SH-SY5Y (cell line): ENCODE measurements at regions not wholly inside any gene's neighbourhood (a gene's known extent, or its start where the extent isn't known, plus 50 kb on each side); places are given as distances from the start of the nearest gene placed in this dataset.

Experiments used
- GATA2 ChIP-seq: IDR thresholded peaks from 2 replicates; pipeline ENCODE4 v1.6.1; 2011; ENCODE audit warnings: mild to moderate bottlenecking, low read depth, low read length
- GATA3 ChIP-seq: IDR thresholded peaks from 2 replicates; pipeline ENCODE4 v1.6.1; 2011; ENCODE audit warnings: low read depth, mild to moderate bottlenecking, low read length, moderate library complexity

GRCh38 chr16:8243981-8244380, 346.3 kb downstream of the TMEM114 start:
- no peak for TF ChIP-seq GATA3
- no peak for TF ChIP-seq GATA2
